Stomach (tissue), 4 donors: ENCODE measurements at regions not wholly inside any gene's neighbourhood (a gene's known extent, or its start where the extent isn't known, plus 50 kb on each side); places are given as distances from the start of the nearest gene placed in this dataset.

Source experiments
- EP300 ChIP-seq: sonication (generic); formaldehyde crosslinking; IDR thresholded peaks from one replicate; pipeline ENCODE4 v1.6.1; 2017; ENCODE audit warnings: antibody characterized with exemption
- POLR2A ChIP-seq, 4 donors: fragments of 450-650 bp; IDR thresholded peaks; one replicate each; pipeline ENCODE4 v1.6.1; 2016; ENCODE audit warnings: antibody characterized with exemption in 4 of 4, control low read depth in 2 of 4, mild to moderate bottlenecking in 1 of 4, moderate library complexity in 1 of 4
- TF ChIP-seq, protein P1 (sequence below), 7 experiments: fragments of 450-650 bp in 4 of 7; fragments of 200-600 bp in 3 of 7; sonication (generic) in 3 of 7; IDR thresholded peaks; one replicate each; pipeline ENCODE4 v1.5.1; 2016 to 2019; ENCODE audit warnings: antibody characterized with exemption in 7 of 7, control low read depth in 2 of 7, mild to moderate bottlenecking in 1 of 7

DNA sequence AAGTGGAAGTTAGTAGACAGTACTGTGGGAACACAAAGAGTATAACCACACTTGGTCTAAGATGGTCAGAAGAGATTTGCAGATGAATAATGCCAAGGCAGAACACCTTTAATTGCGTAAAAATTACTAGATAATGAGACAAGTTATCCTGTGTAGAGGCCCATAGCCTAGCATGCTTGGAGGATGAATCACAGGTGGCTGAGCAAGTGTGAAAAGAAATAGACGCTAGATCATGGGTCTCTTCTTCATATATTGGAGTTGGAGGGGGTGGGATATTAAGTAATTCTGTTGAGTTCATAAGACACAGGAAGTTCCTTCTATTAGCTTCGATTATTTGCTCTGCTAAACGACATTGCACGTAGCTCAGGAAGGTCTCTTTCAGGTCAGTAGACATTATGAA lies 454.3 kb upstream of the LMO3 start:
- TF ChIP-seq, protein P1, sequence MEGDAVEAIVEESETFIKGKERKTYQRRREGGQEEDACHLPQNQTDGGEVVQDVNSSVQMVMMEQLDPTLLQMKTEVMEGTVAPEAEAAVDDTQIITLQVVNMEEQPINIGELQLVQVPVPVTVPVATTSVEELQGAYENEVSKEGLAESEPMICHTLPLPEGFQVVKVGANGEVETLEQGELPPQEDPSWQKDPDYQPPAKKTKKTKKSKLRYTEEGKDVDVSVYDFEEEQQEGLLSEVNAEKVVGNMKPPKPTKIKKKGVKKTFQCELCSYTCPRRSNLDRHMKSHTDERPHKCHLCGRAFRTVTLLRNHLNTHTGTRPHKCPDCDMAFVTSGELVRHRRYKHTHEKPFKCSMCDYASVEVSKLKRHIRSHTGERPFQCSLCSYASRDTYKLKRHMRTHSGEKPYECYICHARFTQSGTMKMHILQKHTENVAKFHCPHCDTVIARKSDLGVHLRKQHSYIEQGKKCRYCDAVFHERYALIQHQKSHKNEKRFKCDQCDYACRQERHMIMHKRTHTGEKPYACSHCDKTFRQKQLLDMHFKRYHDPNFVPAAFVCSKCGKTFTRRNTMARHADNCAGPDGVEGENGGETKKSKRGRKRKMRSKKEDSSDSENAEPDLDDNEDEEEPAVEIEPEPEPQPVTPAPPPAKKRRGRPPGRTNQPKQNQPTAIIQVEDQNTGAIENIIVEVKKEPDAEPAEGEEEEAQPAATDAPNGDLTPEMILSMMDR (IDR thresholded peaks at IDR 0.05) = no peak
- TF ChIP-seq EP300 (no peak), POLR2A (IDR thresholded peaks at IDR 0.05) (no peak)
